BJ (cell line): ENCODE measurements at regions not wholly inside any gene's neighbourhood (a gene's known extent, or its start where the extent isn't known, plus 50 kb on each side); places are given as distances from the start of the nearest gene placed in this dataset.

Experiments used
- CTCF ChIA-PET: fragments of 350-600 bp; formaldehyde crosslinking; extraction: SDS; loops from one replicate; lab custom pipeline; 2021; ENCODE audit warnings: antibody characterized with exemption, inconsistent platforms; lab: Yijun Ruan, JAX
- POLR2A ChIA-PET: fragments of 300-600 bp; sonication (Branson Sonifier 250); formaldehyde crosslinking; extraction: SDS; loops from one replicate; lab custom pipeline; 2021; ENCODE audit warnings: antibody characterized with exemption; lab: Charles Lee
- DNase-seq: peaks from one replicate; pipeline ENCODE4 v3.0.0-alpha.2; 2011; ENCODE audit warnings: low read depth
- H3K27me3 ChIP-seq: 2 replicates; pipeline ENCODE4 v1.6.0; 2011; ENCODE audit warnings: low read length; ENCODE audit not compliant: control insufficient read depth, insufficient read depth
- H3K36me3 ChIP-seq: 2 replicates; pipeline ENCODE4 v1.5.1; 2011; ENCODE audit warnings: low read length; ENCODE audit not compliant: control insufficient read depth, insufficient read depth
- H3K4me3 ChIP-seq: 2 replicates; pipeline ENCODE4 v1.5.1; 2011; ENCODE audit warnings: low read depth, mild to moderate bottlenecking, control low read depth, low read length
- CTCF ChIP-seq: IDR thresholded peaks from 2 replicates; pipeline ENCODE4 v1.5.1; 2011; ENCODE audit warnings: low read depth, mild to moderate bottlenecking, control low read depth, inconsistent platforms, low read length, moderate library complexity; ENCODE audit not compliant: insufficient read depth

GRCh38 chr2:128467321-128467969, 148.8 kb upstream of the HS6ST1 start:
- Histone ChIP-seq H3K36me3 (no peaks in the 10 kb centered on the region), H3K27me3 (no peaks in the 10 kb centered on the region), H3K4me3 (no peak overlapping the region)
- no peak for DNase-seq
- POLR2A ChIA-PET = no interaction called here
- TF ChIP-seq CTCF = no peak
- CTCF ChIA-PET = interaction anchor here (0.5 kb wide), 1 partner anchor 44 kb away, joined by 3 read pairs; no protein-coding TSS in a partner anchor

- ChIA-PET CTCF (interaction anchor here (0.5 to 1.2 kb wide), 2 partner anchors 45 to 126 kb away, joined by 3 read pairs; no protein-coding TSS in a partner anchor), POLR2A (interaction anchor here (0.6 kb wide), 1 partner anchor 117 kb away, joined by 4 read pairs; no protein-coding TSS in a partner anchor)
- H3K4me3 ChIP-seq = no peak overlapping the region
- no peak for TF ChIP-seq CTCF
- no peaks in the 10 kb centered on the region for H3K36me3 ChIP-seq
- no peak for DNase-seq
- H3K27me3 ChIP-seq = no peaks in the 10 kb centered on the region
Observed at GRCh38 chr2:128468186-128468920, 149.7 kb upstream of the HS6ST1 start.

- no peaks in the 10 kb centered on the region for H3K36me3 ChIP-seq
- no peak overlapping the region for H3K4me3 ChIP-seq
- no peak for DNase-seq
- H3K27me3 ChIP-seq = no peaks in the 10 kb centered on the region
- POLR2A ChIA-PET = interaction anchor here (0.6 kb wide), 1 partner anchor 117 kb away, joined by 4 read pairs; no protein-coding TSS in a partner anchor
- CTCF ChIA-PET = interaction anchor here (1.2 kb wide), 1 partner anchor 127 kb away, joined by 3 read pairs; no protein-coding TSS in a partner anchor
- TF ChIP-seq CTCF = peak; percentile 36
Observed at GRCh38 chr2:128469203-128469602, 150.5 kb upstream of the HS6ST1 start.

- no peak for DNase-seq
- POLR2A ChIA-PET = no interaction called here
- H3K36me3 ChIP-seq = no peaks in the 10 kb centered on the region
- H3K27me3 ChIP-seq = no peaks in the 10 kb centered on the region
- no peak overlapping the region for H3K4me3 ChIP-seq
- TF ChIP-seq CTCF = no peak
- CTCF ChIA-PET = interaction anchor here (0.8 kb wide), 1 partner anchor 19 kb away, joined by 3 read pairs; no protein-coding TSS in a partner anchor
Observed at GRCh38 chr2:128469875-128470274, 151.2 kb upstream of the HS6ST1 start.

GRCh38 chr2:128472789-128473174, 154.1 kb upstream of the HS6ST1 start:
- ChIA-PET CTCF (interaction anchor here (0.9 to 1.1 kb wide), 3 partner anchors 9 to 156 kb away, joined by 3 to 4 read pairs (median 3); no protein-coding TSS in a partner anchor), POLR2A (no interaction called here)
- peak; percentile 18 for DNase-seq
- Histone ChIP-seq H3K36me3 (no peaks in the 10 kb centered on the region), H3K4me3 (no peak overlapping the region; the same call in 1 of the 2 replicates), H3K27me3 (peaks cover 3% of the 10 kb centered on the region; the same call in 1 of the 2 replicates)
- TF ChIP-seq CTCF = peak; percentile 23; the same call in 1 of the 2 replicates
